ENCODE measurements at regions not wholly inside any gene's neighbourhood (a gene's known extent, or its start where the extent isn't known, plus 50 kb on each side); places are given as distances from the start of the nearest gene placed in this dataset.
A peak's percentile ranks its signal among the peaks of the same experiment; 100 is the strongest.
"Not testable (repeated sequence)": the region's sequence is repeated elsewhere in the genome, so short reads cannot be mapped to it uniquely, and the experiment has no call there.

- DNase-seq (no peak), ATAC-seq (ENCODE audit: poor library complexity) (no peak)
- intact Hi-C loops (cut with DNase I) = no loop called here
Observed at GRCh38 chr5:90290648-90291047, 118.9 kb downstream of the CETN3 start.

GRCh38 chr5:90289837-90290236 lies 119.7 kb downstream of the CETN3 start:
- intact Hi-C loops (cut with DNase I) = no loop called here
- no peak for DNase-seq
- ATAC-seq (ENCODE audit: poor library complexity) = no peak

- intact Hi-C loops (cut with DNase I) = no loop called here
Observed at GRCh38 chr5:90287036-90287435, 122.5 kb downstream of the CETN3 start.

GRCh38 chr5:90285581-90285980 lies 124.0 kb downstream of the CETN3 start:
- ATAC-seq (ENCODE audit: poor library complexity) = no peak
- intact Hi-C loops (cut with DNase I) = no loop called here
- no peak for DNase-seq

More at GRCh38 chr5:90287036-90287435, 122.5 kb downstream of the CETN3 start:
- no peak for DNase-seq
- ATAC-seq (ENCODE audit: poor library complexity) = no peak

GRCh38 chr5:90284375-90284774 lies 125.2 kb downstream of the CETN3 start:
- DNase-seq = no peak
- intact Hi-C loops (cut with DNase I) = no loop called here
- ATAC-seq (ENCODE audit: poor library complexity) = no peak

- no peak for DNase-seq
- no peak for ATAC-seq (ENCODE audit: poor library complexity)
- intact Hi-C loops (cut with DNase I) = no loop called here
Observed at GRCh38 chr5:90279091-90279490, 130.5 kb downstream of the CETN3 start.

GRCh38 chr5:90274216-90274615 lies 135.3 kb downstream of the CETN3 start:
- intact Hi-C loops (cut with DNase I) = no loop called here
- DNase-seq (no peak), ATAC-seq (ENCODE audit: poor library complexity) (no peak)

- DNase-seq = no peak
- intact Hi-C loops (cut with DNase I) = loop anchor here (10.0 kb wide), 1 partner anchor 1533 kb away; no protein-coding TSS in a partner anchor
Observed at GRCh38 chr5:90267646-90268045, 141.9 kb downstream of the CETN3 start.

GRCh38 chr5:90265545-90265857 lies 144.1 kb downstream of the CETN3 start:
- intact Hi-C loops (cut with DNase I) = loop anchor here (10.0 kb wide), 1 partner anchor 1531 kb away; no protein-coding TSS in a partner anchor
- ATAC-seq (ENCODE audit: poor library complexity) (no peak), DNase-seq (no peak)

More at GRCh38 chr5:90267646-90268045, 141.9 kb downstream of the CETN3 start:
- ATAC-seq (ENCODE audit: poor library complexity) = no peak

GRCh38 chr5:90264689-90265544 lies 144.6 kb downstream of the CETN3 start:
- intact Hi-C loops (cut with DNase I) = loop anchor here (10.0 kb wide), 1 partner anchor 1530 kb away; no protein-coding TSS in a partner anchor
- DNase-seq = peak; percentile 55
- peak; percentile 68 for ATAC-seq (ENCODE audit: poor library complexity)

GRCh38 chr5:90263102-90263820 lies 146.3 kb downstream of the CETN3 start:
- no peak for DNase-seq
- intact Hi-C loops (cut with DNase I) = loop anchor here (10.0 kb wide), 1 partner anchor 1528 kb away; no protein-coding TSS in a partner anchor
- no peak for ATAC-seq (ENCODE audit: poor library complexity)

GRCh38 chr5:90251447-90251846 lies 158.1 kb downstream of the CETN3 start:
- no peak for DNase-seq
- intact Hi-C loops (cut with DNase I) = no loop called here
- no peak for ATAC-seq (ENCODE audit: poor library complexity)

- no peak for ATAC-seq (ENCODE audit: poor library complexity)
Observed at GRCh38 chr5:90248640-90249039, 160.9 kb downstream of the CETN3 start.

GRCh38 chr5:90243848-90244247 lies 165.7 kb downstream of the CETN3 start:
- ATAC-seq (ENCODE audit: poor library complexity); intact Hi-C loops (cut with DNase I); DNase-seq: not testable (repeated sequence)

More at GRCh38 chr5:90248640-90249039, 160.9 kb downstream of the CETN3 start:
- no peak for DNase-seq
- intact Hi-C loops (cut with DNase I) = no loop called here

GRCh38 chr5:90233476-90233875 lies 176.1 kb downstream of the CETN3 start:
- ATAC-seq (ENCODE audit: poor library complexity) (no peak), DNase-seq (no peak)
- intact Hi-C loops (cut with DNase I) = no loop called here

GRCh38 chr5:90231688-90232087 lies 177.9 kb downstream of the CETN3 start:
- no peak for ATAC-seq (ENCODE audit: poor library complexity)
- intact Hi-C loops (cut with DNase I) = no loop called here
- no peak for DNase-seq

- DNase-seq (no peak), ATAC-seq (ENCODE audit: poor library complexity) (no peak)
- intact Hi-C loops (cut with DNase I) = no loop called here
Observed at GRCh38 chr5:90227683-90228082, 181.9 kb downstream of the CETN3 start.

- DNase-seq (no peak), ATAC-seq (ENCODE audit: poor library complexity) (no peak)
- intact Hi-C loops (cut with DNase I) = no loop called here
Observed at GRCh38 chr5:90226433-90227099, 183.0 kb downstream of the CETN3 start.

GRCh38 chr5:90224342-90224741 lies 185.2 kb downstream of the CETN3 start:
- ATAC-seq (ENCODE audit: poor library complexity) = no peak
- DNase-seq = no peak
- intact Hi-C loops (cut with DNase I) = no loop called here
